Adipocyte (in vitro differentiated cells): ENCODE measurements at regions not wholly inside any gene's neighbourhood (a gene's known extent, or its start where the extent isn't known, plus 50 kb on each side); places are given as distances from the start of the nearest gene placed in this dataset.

Source experiments
- DNase-seq: peaks from one replicate; pipeline ENCODE4 v3.0.0-alpha.2; 2015; ENCODE audit warnings: low read depth
- H3K27me3 ChIP-seq: replicated peaks from 2 replicates; pipeline ENCODE4 v1.7.0; 2013; ENCODE audit warnings: mild to moderate bottlenecking, low read length, moderate library complexity; ENCODE audit not compliant: control insufficient read depth, insufficient read depth
- H3K36me3 ChIP-seq: 2 replicates; pipeline ENCODE4 v1.7.0; 2013; ENCODE audit warnings: low read length, mild to moderate bottlenecking, moderate library complexity; ENCODE audit not compliant: control insufficient read depth, insufficient read depth, severe bottlenecking
- H3K4me1 ChIP-seq: 2 replicates; pipeline ENCODE4 v1.7.0; 2013; ENCODE audit warnings: mild to moderate bottlenecking, low read length, moderate library complexity; ENCODE audit not compliant: control insufficient read depth, insufficient read depth
- H3K4me3 ChIP-seq: 2 replicates; pipeline ENCODE4 v1.7.0; 2013; ENCODE audit warnings: mild to moderate bottlenecking, low read length, moderate library complexity
- H3K9ac ChIP-seq: 2 replicates; pipeline ENCODE4 v1.7.0; 2013; ENCODE audit warnings: mild to moderate bottlenecking, low read length, moderate library complexity
- H3K9me3 ChIP-seq: 2 replicates; pipeline ENCODE4 v1.7.0; 2013; ENCODE audit warnings: mild to moderate bottlenecking, low read length, moderate library complexity; ENCODE audit not compliant: control insufficient read depth

- no peaks in the 10 kb centered on the region for H3K36me3 ChIP-seq
- no peaks in the 10 kb centered on the region for H3K9me3 ChIP-seq
- H3K4me3 ChIP-seq = no peak overlapping the region
- DNase-seq = no peak
- peaks cover 14% of the 10 kb centered on the region for H3K4me1 ChIP-seq
- no peak overlapping the region for H3K9ac ChIP-seq
- H3K27me3 ChIP-seq = no peaks in the 10 kb centered on the region
Measured at GRCh38 chr6:91142154-91142553, 555.3 kb upstream of the MAP3K7 start.

GRCh38 chr6:91141346-91141745 is 554.5 kb upstream of the MAP3K7 start:
- peaks cover 14% of the 10 kb centered on the region for H3K4me1 ChIP-seq
- DNase-seq = no peak

GRCh38 chr6:91140449-91140848 is 553.6 kb upstream of the MAP3K7 start:
- no peak for DNase-seq
- H3K4me3 ChIP-seq = no peak overlapping the region
- no peaks in the 10 kb centered on the region for H3K9me3 ChIP-seq
- H3K4me1 ChIP-seq = peaks cover 14% of the 10 kb centered on the region
- no peaks in the 10 kb centered on the region for H3K27me3 ChIP-seq
- no peak overlapping the region for H3K9ac ChIP-seq
- no peaks in the 10 kb centered on the region for H3K36me3 ChIP-seq

More at GRCh38 chr6:91141346-91141745, 554.5 kb upstream of the MAP3K7 start:
- Histone ChIP-seq H3K27me3 (no peaks in the 10 kb centered on the region), H3K9ac (no peak overlapping the region), H3K4me3 (no peak overlapping the region), H3K36me3 (no peaks in the 10 kb centered on the region), H3K9me3 (no peaks in the 10 kb centered on the region)

- DNase-seq = no peak
- Histone ChIP-seq H3K9ac (no peak overlapping the region), H3K9me3 (no peaks in the 10 kb centered on the region)
Measured at GRCh38 chr6:91137286-91137685, 550.4 kb upstream of the MAP3K7 start.

GRCh38 chr6:91135406-91136103 is 548.7 kb upstream of the MAP3K7 start:
- no peaks in the 10 kb centered on the region for H3K27me3 ChIP-seq
- no peaks in the 10 kb centered on the region for H3K36me3 ChIP-seq
- no peak for DNase-seq
- H3K9ac ChIP-seq = no peak overlapping the region
- no peaks in the 10 kb centered on the region for H3K9me3 ChIP-seq
- H3K4me1 ChIP-seq = peaks cover 8% of the 10 kb centered on the region
- no peak overlapping the region for H3K4me3 ChIP-seq

More at GRCh38 chr6:91137286-91137685, 550.4 kb upstream of the MAP3K7 start:
- H3K36me3 ChIP-seq = no peaks in the 10 kb centered on the region
- no peak overlapping the region for H3K4me3 ChIP-seq
- H3K27me3 ChIP-seq = no peaks in the 10 kb centered on the region
- peaks cover 14% of the 10 kb centered on the region for H3K4me1 ChIP-seq

- Histone ChIP-seq H3K4me1 (no peaks in the 10 kb centered on the region), H3K4me3 (no peak overlapping the region), H3K9ac (no peak overlapping the region), H3K27me3 (no peaks in the 10 kb centered on the region), H3K36me3 (no peaks in the 10 kb centered on the region), H3K9me3 (no peaks in the 10 kb centered on the region)
- DNase-seq = no peak
Measured at GRCh38 chr6:91132461-91132860, 545.6 kb upstream of the MAP3K7 start.

- H3K27me3 ChIP-seq = no peaks in the 10 kb centered on the region
- DNase-seq = no peak
- peaks cover 5% of the 10 kb centered on the region for H3K9me3 ChIP-seq
- no peak overlapping the region for H3K9ac ChIP-seq
- H3K4me3 ChIP-seq = no peak overlapping the region
- no peaks in the 10 kb centered on the region for H3K4me1 ChIP-seq
- H3K36me3 ChIP-seq = no peaks in the 10 kb centered on the region
Measured at GRCh38 chr6:91130126-91130525, 543.3 kb upstream of the MAP3K7 start.

GRCh38 chr6:91127752-91128151 is 540.9 kb upstream of the MAP3K7 start:
- no peaks in the 10 kb centered on the region for H3K27me3 ChIP-seq
- no peak overlapping the region for H3K4me3 ChIP-seq
- DNase-seq = no peak
- H3K36me3 ChIP-seq = no peaks in the 10 kb centered on the region
- H3K4me1 ChIP-seq = no peaks in the 10 kb centered on the region
- peaks cover 5% of the 10 kb centered on the region for H3K9me3 ChIP-seq
- no peak overlapping the region for H3K9ac ChIP-seq

GRCh38 chr6:91126876-91127275 is 540.0 kb upstream of the MAP3K7 start:
- no peak overlapping the region for H3K9ac ChIP-seq
- no peak for DNase-seq
- no peaks in the 10 kb centered on the region for H3K4me1 ChIP-seq
- H3K27me3 ChIP-seq = no peaks in the 10 kb centered on the region
- peaks cover 5% of the 10 kb centered on the region for H3K9me3 ChIP-seq
- no peaks in the 10 kb centered on the region for H3K36me3 ChIP-seq
- H3K4me3 ChIP-seq = no peak overlapping the region

GRCh38 chr6:91117550-91117949 is 530.7 kb upstream of the MAP3K7 start:
- no peak overlapping the region for H3K9ac ChIP-seq
- H3K9me3 ChIP-seq = peaks cover 3% of the 10 kb centered on the region
- no peak overlapping the region for H3K4me3 ChIP-seq
- H3K36me3 ChIP-seq = no peaks in the 10 kb centered on the region
- no peaks in the 10 kb centered on the region for H3K4me1 ChIP-seq
- DNase-seq = no peak
- H3K27me3 ChIP-seq = peaks cover 16% of the 10 kb centered on the region

GRCh38 chr6:91114123-91114708 is 527.3 kb upstream of the MAP3K7 start:
- DNase-seq = no peak
- Histone ChIP-seq H3K9ac (no peak overlapping the region), H3K9me3 (no peaks in the 10 kb centered on the region), H3K27me3 (peaks cover 16% of the 10 kb centered on the region), H3K4me1 (no peaks in the 10 kb centered on the region), H3K4me3 (no peak overlapping the region), H3K36me3 (no peaks in the 10 kb centered on the region)
